ENCODE measurements at regions not wholly inside any gene's neighbourhood (a gene's known extent, or its start where the extent isn't known, plus 50 kb on each side); places are given as distances from the start of the nearest gene placed in this dataset.
A peak's percentile ranks its signal among the peaks of the same experiment; 100 is the strongest.

GRCh38 chr1:221532071-221532773 is 209.7 kb downstream of the DUSP10 start:
- no peak for TF ChIP-seq CTCF (IDR thresholded peaks at IDR 0.05; ENCODE audit: insufficient read depth in 1 of 2, low read depth in 1 of 2, low read length in 1 of 2, severe bottlenecking in 1 of 2, unreplicated experiment in 1 of 2)
- Histone ChIP-seq H3K36me3 (ENCODE audit: control insufficient read depth, insufficient read depth, low read length) (no peaks in the 10 kb centered on the region), H3K4me1 (no peaks in the 10 kb centered on the region), H3K27me3 (replicated peaks; ENCODE audit: control insufficient read depth, insufficient read depth, low read length) (no peaks in the 10 kb centered on the region; the same call in 1 of the 2 replicates), H3K9me3 (no peaks in the 10 kb centered on the region), H3K4me3 (ENCODE audit: low read depth, low read length) (no peak overlapping the region)
- DNase-seq = no peak
- Mint-ChIP-seq H3K9me3 (ENCODE audit: unreplicated experiment) (no peaks in the 10 kb centered on the region), H3K4me1 (ENCODE audit: low read depth, unreplicated experiment) (no peaks in the 10 kb centered on the region), H3K36me3 (ENCODE audit: insufficient read depth, unreplicated experiment) (no peaks in the 10 kb centered on the region), H3K27ac (ENCODE audit: unreplicated experiment) (no peak overlapping the region), H3K27me3 (ENCODE audit: insufficient read depth, unreplicated experiment) (peaks cover 17% of the 10 kb centered on the region), H3K4me3 (ENCODE audit: unreplicated experiment) (no peak overlapping the region)
- BruUV-seq (replicated peaks) = no TSS peak
- ChIA-PET CTCF (no interaction called here), POLR2A (no interaction called here)
- intact Hi-C loops (cut with micrococcal nuclease; ENCODE audit: unreplicated experiment) = no loop called here

GRCh38 chr1:221541296-221541695 is 200.6 kb downstream of the DUSP10 start:
- intact Hi-C loops (cut with micrococcal nuclease; ENCODE audit: unreplicated experiment) = loop anchor here (5.0 kb wide), 1 partner anchor 201 kb away; the partner anchor contains the start of gene DUSP10
- CTCF ChIA-PET = no interaction called here
- POLR2A ChIA-PET = no interaction called here
- H3K4me3 ChIP-seq (ENCODE audit: low read depth, low read length) = no peak overlapping the region
- Mint-ChIP-seq H3K27ac (ENCODE audit: unreplicated experiment) (no peak overlapping the region), H3K9me3 (ENCODE audit: unreplicated experiment) (no peaks in the 10 kb centered on the region), H3K27me3 (ENCODE audit: insufficient read depth, unreplicated experiment) (peaks cover 20% of the 10 kb centered on the region), H3K4me1 (ENCODE audit: low read depth, unreplicated experiment) (no peaks in the 10 kb centered on the region), H3K36me3 (ENCODE audit: insufficient read depth, unreplicated experiment) (no peaks in the 10 kb centered on the region), H3K4me3 (ENCODE audit: unreplicated experiment) (no peak overlapping the region)
- H3K27me3 ChIP-seq (replicated peaks; ENCODE audit: control insufficient read depth, insufficient read depth, low read length) = no peaks in the 10 kb centered on the region
- no peaks in the 10 kb centered on the region for H3K36me3 ChIP-seq (ENCODE audit: control insufficient read depth, insufficient read depth, low read length)
- BruUV-seq (replicated peaks) = no TSS peak
- H3K4me1 ChIP-seq = no peaks in the 10 kb centered on the region
- no peak for DNase-seq
- TF ChIP-seq CTCF (IDR thresholded peaks at IDR 0.05; ENCODE audit: insufficient read depth in 1 of 2, low read depth in 1 of 2, low read length in 1 of 2, severe bottlenecking in 1 of 2, unreplicated experiment in 1 of 2) = no peak
- no peaks in the 10 kb centered on the region for H3K9me3 ChIP-seq

GRCh38 chr1:221543529-221544120 is 198.3 kb downstream of the DUSP10 start:
- CTCF ChIA-PET = no interaction called here
- Histone ChIP-seq H3K4me1 (no peaks in the 10 kb centered on the region), H3K36me3 (ENCODE audit: control insufficient read depth, insufficient read depth, low read length) (no peaks in the 10 kb centered on the region), H3K27me3 (replicated peaks; ENCODE audit: control insufficient read depth, insufficient read depth, low read length) (no peaks in the 10 kb centered on the region), H3K9me3 (no peaks in the 10 kb centered on the region), H3K4me3 (ENCODE audit: low read depth, low read length) (no peak overlapping the region)
- Mint-ChIP-seq H3K27ac (ENCODE audit: unreplicated experiment) (no peak overlapping the region), H3K27me3 (ENCODE audit: insufficient read depth, unreplicated experiment) (peaks cover 17% of the 10 kb centered on the region), H3K9me3 (ENCODE audit: unreplicated experiment) (no peaks in the 10 kb centered on the region), H3K4me1 (ENCODE audit: low read depth, unreplicated experiment) (no peaks in the 10 kb centered on the region), H3K36me3 (ENCODE audit: insufficient read depth, unreplicated experiment) (no peaks in the 10 kb centered on the region), H3K4me3 (ENCODE audit: unreplicated experiment) (no peak overlapping the region)
- DNase-seq = no peak
- peak in 1 of 2 experiments; percentile 5 for TF ChIP-seq CTCF (IDR thresholded peaks at IDR 0.05; ENCODE audit: insufficient read depth in 1 of 2, low read depth in 1 of 2, low read length in 1 of 2, severe bottlenecking in 1 of 2, unreplicated experiment in 1 of 2)
- POLR2A ChIA-PET = no interaction called here
- intact Hi-C loops (cut with micrococcal nuclease; ENCODE audit: unreplicated experiment) = loop anchor here (5.0 kb wide), 1 partner anchor 199 kb away; the partner anchor contains the start of gene DUSP10
- no TSS peak for BruUV-seq (replicated peaks)

All from Caco-2 (cell line).